Upper lobe of left lung (tissue), 6 donors: ENCODE measurements at regions not wholly inside any gene's neighbourhood (a gene's known extent, or its start where the extent isn't known, plus 50 kb on each side); places are given as distances from the start of the nearest gene placed in this dataset.
A peak's percentile ranks its signal among the peaks of the same experiment; 100 is the strongest.

ENCODE experiments used
- ATAC-seq, 2 donors: fragments of 200-7000 bp; cut with Tn5 transposase; one replicate each; pipeline ENCODE4 v1.9.1; 2022; ENCODE audit warnings: mild to moderate bottlenecking in 2 of 2, moderate library complexity in 2 of 2; ENCODE audit not compliant: low FRiP score in 2 of 2
- DNase-seq, 2 donors: peaks; one replicate each; pipeline ENCODE4 v3.0.0-alpha.2; 2019 to 2020
- H3K27ac ChIP-seq, 4 donors: fragments of 200-600 bp; sonication (generic); one replicate each; pipeline ENCODE4 v1.5.1; 2016 to 2019
- H3K27me3 ChIP-seq, 4 donors: fragments of 200-600 bp; sonication (generic); one replicate each; pipeline ENCODE4 v1.5.1; 2017 to 2019
- H3K36me3 ChIP-seq, 4 donors: fragments of 200-600 bp; sonication (generic); one replicate each; pipeline ENCODE4 v1.5.1; 2016 to 2019
- H3K4me1 ChIP-seq, 4 donors: fragments of 200-600 bp; sonication (generic); one replicate each; pipeline ENCODE4 v1.5.1; 2018 to 2019
- H3K4me3 ChIP-seq, 4 donors: fragments of 200-600 bp; sonication (generic); one replicate each; pipeline ENCODE4 v1.5.1; 2017 to 2019; ENCODE audit warnings: mild to moderate bottlenecking in 2 of 4, moderate library complexity in 1 of 4
- H3K9me3 ChIP-seq, 4 donors: fragments of 200-600 bp; sonication (generic); one replicate each; pipeline ENCODE4 v1.5.1; 2018 to 2019
- CTCF ChIP-seq, 6 experiments: fragments of 450-650 bp in 4 of 6; fragments of 200-600 bp in 2 of 6; sonication (generic) in 2 of 6; IDR thresholded peaks; one replicate each; pipeline ENCODE4 v1.5.1; 2016 to 2019; ENCODE audit warnings: antibody characterized with exemption in 6 of 6
- EP300 ChIP-seq, 4 donors: sonication (generic); formaldehyde crosslinking; IDR thresholded peaks; one replicate each; pipeline ENCODE4 v1.5.1; 2017; ENCODE audit warnings: antibody characterized with exemption in 4 of 4, control low read depth in 2 of 4
- POLR2A ChIP-seq, 4 donors: fragments of 450-650 bp; IDR thresholded peaks; one replicate each; pipeline ENCODE4 v1.5.1; 2016 to 2017; ENCODE audit warnings: antibody characterized with exemption in 4 of 4, mild to moderate bottlenecking in 2 of 4
- POLR2AphosphoS5 ChIP-seq, 2 donors: sonication (generic); formaldehyde crosslinking; IDR thresholded peaks; one replicate each; pipeline ENCODE4 v1.5.1; 2017; ENCODE audit warnings: antibody characterized with exemption in 2 of 2
- WGBS, 2 donors: methylation state at CpG; one replicate each; pipeline ENCODE4 v1.1.5; 2017 to 2018; 5-methylcytosine and 5-hydroxymethylcytosine counted together
- donor health status: DM: no; HTN: no; CAD: no; lungs with moderate emphysema.
- donor health status: DM: no; HTN: yes; CAD: no; lungs with severe emphysema.

GRCh38 chr5:67964619-67965018 lies 250.9 kb upstream of the PIK3R1 start:
- Histone ChIP-seq H3K27ac (peak overlapping the region in 1 of 4 donors; percentile 37), H3K27me3 (no peaks in the 10 kb centered on the region), H3K36me3 (no peaks in the 10 kb centered on the region), H3K9me3 (no peaks in the 10 kb centered on the region), H3K4me3 (no peak overlapping the region), H3K4me1 (no peaks in the 10 kb centered on the region)
- TF ChIP-seq CTCF (IDR thresholded peaks at IDR 0.05) (no peak), POLR2AphosphoS5 (IDR thresholded peaks at IDR 0.05) (no peak), POLR2A (IDR thresholded peaks at IDR 0.05) (no peak), EP300 (IDR thresholded peaks at IDR 0.05) (no peak)
- no peak for ATAC-seq
- no peak for DNase-seq
- WGBS, 2 donors, result 26 to 37% methylated on average over 2 of the region's 2 CpGs

GRCh38 chr5:67963789-67964519 lies 251.6 kb upstream of the PIK3R1 start:
- no peaks in the 10 kb centered on the region for H3K27me3 ChIP-seq
- H3K9me3 ChIP-seq, result no peaks in the 10 kb centered on the region
- no peaks in the 10 kb centered on the region for H3K36me3 ChIP-seq
- DNase-seq, result peak in 1 of 2 donors; percentile 30
- no peak for TF ChIP-seq EP300 (IDR thresholded peaks at IDR 0.05)
- TF ChIP-seq POLR2A (IDR thresholded peaks at IDR 0.05), result no peak
- no peak for TF ChIP-seq CTCF (IDR thresholded peaks at IDR 0.05)
- TF ChIP-seq POLR2AphosphoS5 (IDR thresholded peaks at IDR 0.05), result no peak
- WGBS, 2 donors, result 83 to 90% methylated on average over 4 of the region's 4 CpGs
- H3K4me3 ChIP-seq, result no peak overlapping the region
- H3K27ac ChIP-seq, result peak overlapping the region in 1 of 4 donors; percentile 37
- H3K4me1 ChIP-seq, result no peaks in the 10 kb centered on the region
- ATAC-seq, result peak; percentile 28 to 65

GRCh38 chr5:67960939-67961338 lies 254.6 kb upstream of the PIK3R1 start:
- TF ChIP-seq CTCF (IDR thresholded peaks at IDR 0.05) (no peak), EP300 (IDR thresholded peaks at IDR 0.05) (no peak), POLR2AphosphoS5 (IDR thresholded peaks at IDR 0.05) (no peak), POLR2A (IDR thresholded peaks at IDR 0.05) (no peak)
- 31 to 73% methylated on average over 2 of the region's 2 CpGs for WGBS, 2 donors
- ATAC-seq, result peak in 1 of 2 donors; percentile 25
- Histone ChIP-seq H3K27ac (no peak overlapping the region), H3K9me3 (no peaks in the 10 kb centered on the region), H3K36me3 (no peaks in the 10 kb centered on the region), H3K27me3 (no peaks in the 10 kb centered on the region), H3K4me1 (no peaks in the 10 kb centered on the region), H3K4me3 (no peak overlapping the region)
- DNase-seq, result no peak

GRCh38 chr5:67957374-67957773 lies 258.2 kb upstream of the PIK3R1 start:
- no peak overlapping the region for H3K27ac ChIP-seq
- DNase-seq (no peak), ATAC-seq (no peak)
- no peaks in the 10 kb centered on the region for H3K4me1 ChIP-seq
- H3K36me3 ChIP-seq, result no peaks in the 10 kb centered on the region
- no peak overlapping the region for H3K4me3 ChIP-seq
- whole genome bisulfite sequencing, 2 donors, result 61 to 85% methylated on average over 5 to 6 of the region's 6 CpGs
- TF ChIP-seq CTCF (IDR thresholded peaks at IDR 0.05) (no peak), POLR2A (IDR thresholded peaks at IDR 0.05) (no peak), EP300 (IDR thresholded peaks at IDR 0.05) (no peak), POLR2AphosphoS5 (IDR thresholded peaks at IDR 0.05) (no peak)
- no peaks in the 10 kb centered on the region for H3K9me3 ChIP-seq
- no peaks in the 10 kb centered on the region for H3K27me3 ChIP-seq

GRCh38 chr5:67954351-67954750 lies 261.2 kb upstream of the PIK3R1 start:
- 80 to 95% methylated on average over 2 of the region's 2 CpGs for WGBS, 2 donors
- Histone ChIP-seq H3K4me3 (no peak overlapping the region), H3K27me3 (no peaks in the 10 kb centered on the region), H3K9me3 (no peaks in the 10 kb centered on the region), H3K4me1 (no peaks in the 10 kb centered on the region), H3K27ac (no peak overlapping the region), H3K36me3 (no peaks in the 10 kb centered on the region)
- TF ChIP-seq EP300 (IDR thresholded peaks at IDR 0.05) (no peak), CTCF (IDR thresholded peaks at IDR 0.05) (no peak), POLR2A (IDR thresholded peaks at IDR 0.05) (no peak), POLR2AphosphoS5 (IDR thresholded peaks at IDR 0.05) (no peak)
- ATAC-seq (no peak), DNase-seq (no peak)
